SK-N-SH (cell line): ENCODE measurements at regions not wholly inside any gene's neighbourhood (a gene's known extent, or its start where the extent isn't known, plus 50 kb on each side); places are given as distances from the start of the nearest gene placed in this dataset.
A peak's percentile ranks its signal among the peaks of the same experiment; 100 is the strongest.

ENCODE experiments used
- CTCF ChIA-PET: fragments of 300-600, 350-600 bp; formaldehyde crosslinking; extraction: SDS; loops from one replicate; lab custom pipeline; 2021; lab: Yijun Ruan, JAX
- POLR2A ChIA-PET: fragments of 350-600 bp; sonication (Branson Sonifier 250); formaldehyde crosslinking; extraction: SDS; loops from one replicate; lab custom pipeline; 2020; ENCODE audit warnings: antibody characterized with exemption, inconsistent platforms; lab: Yijun Ruan, JAX
- DNase-seq: peaks from one replicate; pipeline ENCODE4 v3.0.0; 2012
- H2AFZ ChIP-seq: fragments of 200-600 bp; sonication (generic); 2 replicates; pipeline ENCODE4 v1.8.1; 2016; ENCODE audit warnings: antibody characterized with exemption, mild to moderate bottlenecking, low read depth
- H3F3A ChIP-seq: fragments of 200-600 bp; sonication (generic); replicated peaks from 2 replicates; pipeline ENCODE3; 2016; ENCODE audit warnings: antibody characterized with exemption, mild to moderate bottlenecking; ENCODE audit not compliant: insufficient read depth
- H3K27ac ChIP-seq, 2 experiments: fragments of 200-500 bp in 1 of 2; fragments of 200-600 bp in 1 of 2; sonication (Bioruptor generic) in 1 of 2; sonication (generic), shearing (Covaris generic) in 1 of 2; 2 replicates each; pipeline versions ENCODE4 v1.5.1 to v1.6.1; 2014 to 2016; ENCODE audit warnings: low read depth in 2 of 2, inconsistent platforms in 1 of 2, low read length in 1 of 2, mild to moderate bottlenecking in 1 of 2, mixed read lengths in 1 of 2
- H3K27me3 ChIP-seq: fragments of 200-600 bp; sonication (generic), shearing (Covaris generic); 2 replicates; pipeline ENCODE4 v1.6.1; 2016; ENCODE audit warnings: mixed run types; ENCODE audit not compliant: insufficient read depth
- H3K36me3 ChIP-seq, 2 experiments: fragments of 200-500 bp in 1 of 2; fragments of 200-600 bp in 1 of 2; sonication (Bioruptor generic) in 1 of 2; sonication (generic) in 1 of 2; replicated peaks in 1 of 2; 2 replicates each; pipeline versions ENCODE3 to v1.5.1; 2014 to 2016; ENCODE audit warnings: low read length in 1 of 2, mild to moderate bottlenecking in 1 of 2; ENCODE audit not compliant: insufficient read depth in 2 of 2, control insufficient read depth in 1 of 2
- H3K4me1 ChIP-seq, 2 experiments: fragments of 200-500 bp in 1 of 2; fragments of 200-600 bp in 1 of 2; sonication (Bioruptor generic) in 1 of 2; sonication (generic), shearing (Covaris generic) in 1 of 2; 2 replicates each; pipeline versions ENCODE4 v1.5.1 to v1.6.1; 2014 to 2016; ENCODE audit warnings: low read depth in 1 of 2, low read length in 1 of 2, mixed run types in 1 of 2; ENCODE audit not compliant: insufficient read depth in 2 of 2, control insufficient read depth in 1 of 2
- H3K4me2 ChIP-seq: fragments of 200-600 bp; sonication (generic), shearing (Covaris generic); 2 replicates; pipeline ENCODE4 v1.6.1; 2017; ENCODE audit warnings: mixed run types
- H3K4me3 ChIP-seq, 2 experiments: fragments of 200-500 bp in 1 of 2; fragments of 200-600 bp in 1 of 2; sonication (Bioruptor generic) in 1 of 2; sonication (generic), shearing (Covaris generic) in 1 of 2; 2 replicates each; pipeline versions ENCODE4 v1.5.1 to v1.8.1; 2014 to 2016; ENCODE audit warnings: low read depth in 2 of 2, inconsistent platforms in 1 of 2, low read length in 1 of 2, mild to moderate bottlenecking in 1 of 2, mixed read lengths in 1 of 2, moderate library complexity in 1 of 2
- H3K79me2 ChIP-seq: fragments of 200-600 bp; sonication (generic); 2 replicates; pipeline ENCODE4 v1.8.1; 2017; ENCODE audit warnings: mild to moderate bottlenecking; ENCODE audit not compliant: insufficient read depth
- H3K9ac ChIP-seq: fragments of 200-600 bp; sonication (generic); 2 replicates; pipeline ENCODE4 v1.6.1; 2017; ENCODE audit warnings: mixed run types
- H3K9me2 ChIP-seq: fragments of 200-600 bp; sonication (generic); 2 replicates; pipeline ENCODE4 v1.6.1; 2017; ENCODE audit warnings: mixed run types
- H3K9me3 ChIP-seq: fragments of 200-600 bp; sonication (generic); 2 replicates; pipeline ENCODE4 v1.6.1; 2017; ENCODE audit warnings: mixed run types, mild to moderate bottlenecking, moderate library complexity
- H4K20me1 ChIP-seq: fragments of 200-600 bp; sonication (generic); 2 replicates; pipeline ENCODE4 v1.6.1; 2017; ENCODE audit warnings: mild to moderate bottlenecking, mixed run types; ENCODE audit not compliant: insufficient read depth
- EZH2phosphoT487 ChIP-seq: fragments of 200-600 bp; sonication (generic); IDR thresholded peaks from 2 replicates; pipeline ENCODE4 v1.6.1; 2017; ENCODE audit warnings: low read depth, mixed run types, mild to moderate bottlenecking, antibody characterized with exemption, moderate library complexity, borderline replicate concordance
- FOSL2 ChIP-seq: IDR thresholded peaks from 2 replicates; pipeline ENCODE4 v1.4.0; 2012; ENCODE audit warnings: low read depth, mild to moderate bottlenecking, moderate library complexity, borderline replicate concordance
- GABPA ChIP-seq: IDR thresholded peaks from 2 replicates; pipeline ENCODE4 v1.4.0; 2012; ENCODE audit warnings: low read depth, mild to moderate bottlenecking
- JUND ChIP-seq: IDR thresholded peaks from 2 replicates; pipeline ENCODE4 v1.4.0; 2012
- MEF2A ChIP-seq: IDR thresholded peaks from 2 replicates; pipeline ENCODE4 v1.4.0; 2012; ENCODE audit warnings: low read depth, borderline replicate concordance
- MXI1 ChIP-seq: IDR thresholded peaks from 2 replicates; pipeline ENCODE4 v1.6.1; 2012; ENCODE audit warnings: mild to moderate bottlenecking, low read depth, low read length, improper control_type of control experiment
- NFIC ChIP-seq: IDR thresholded peaks from 2 replicates; pipeline ENCODE4 v1.4.0; 2012; ENCODE audit warnings: borderline replicate concordance
- NRF1 ChIP-seq: IDR thresholded peaks from 2 replicates; pipeline ENCODE4 v1.6.1; 2012; ENCODE audit warnings: low read depth, mild to moderate bottlenecking, low read length
- RAD21 ChIP-seq: IDR thresholded peaks from 2 replicates; pipeline ENCODE4 v1.6.1; 2012; ENCODE audit warnings: mild to moderate bottlenecking, low read length
- RCOR1 ChIP-seq: fragments of 150-350 bp; IDR thresholded peaks from 2 replicates; pipeline ENCODE4 v1.6.1; 2017; ENCODE audit warnings: antibody characterized with exemption, low read length
- SMC3 ChIP-seq: IDR thresholded peaks from 2 replicates; pipeline ENCODE4 v1.6.1; 2012; ENCODE audit warnings: low read depth, low read length, improper control_type of control experiment
- TAF1 ChIP-seq: IDR thresholded peaks from 2 replicates; pipeline ENCODE4 v1.6.1; 2012; ENCODE audit warnings: low read depth, mild to moderate bottlenecking, low read length, moderate library complexity, borderline replicate concordance
- TCF12 ChIP-seq: IDR thresholded peaks from 2 replicates; pipeline ENCODE4 v1.4.0; 2012
- TEAD4 ChIP-seq: IDR thresholded peaks from 2 replicates; pipeline ENCODE4 v1.4.0; 2012; ENCODE audit warnings: mild to moderate bottlenecking, borderline replicate concordance; ENCODE audit not compliant: insufficient read depth
- WGBS: methylation state at CpG from one replicate; pipeline ENCODE4 v1.1.6; 2017; ENCODE audit warnings: low lambda C conversion rate; 5-methylcytosine and 5-hydroxymethylcytosine counted together
- TF ChIP-seq, protein P1 (sequence below): IDR thresholded peaks from 2 replicates; pipeline ENCODE4 v1.6.1; 2012; ENCODE audit warnings: mild to moderate bottlenecking, low read depth, low read length, moderate library complexity
- TF ChIP-seq, protein P2 (sequence below): IDR thresholded peaks from 2 replicates; pipeline ENCODE4 v1.4.0; 2012; ENCODE audit warnings: low read depth, borderline replicate concordance
- TF ChIP-seq, protein P3 (sequence below): fragments of 200-600 bp; sonication (generic); IDR thresholded peaks from 2 replicates; pipeline ENCODE4 v1.6.1; 2017; ENCODE audit warnings: antibody characterized with exemption, mild to moderate bottlenecking, moderate library complexity

DNA sequence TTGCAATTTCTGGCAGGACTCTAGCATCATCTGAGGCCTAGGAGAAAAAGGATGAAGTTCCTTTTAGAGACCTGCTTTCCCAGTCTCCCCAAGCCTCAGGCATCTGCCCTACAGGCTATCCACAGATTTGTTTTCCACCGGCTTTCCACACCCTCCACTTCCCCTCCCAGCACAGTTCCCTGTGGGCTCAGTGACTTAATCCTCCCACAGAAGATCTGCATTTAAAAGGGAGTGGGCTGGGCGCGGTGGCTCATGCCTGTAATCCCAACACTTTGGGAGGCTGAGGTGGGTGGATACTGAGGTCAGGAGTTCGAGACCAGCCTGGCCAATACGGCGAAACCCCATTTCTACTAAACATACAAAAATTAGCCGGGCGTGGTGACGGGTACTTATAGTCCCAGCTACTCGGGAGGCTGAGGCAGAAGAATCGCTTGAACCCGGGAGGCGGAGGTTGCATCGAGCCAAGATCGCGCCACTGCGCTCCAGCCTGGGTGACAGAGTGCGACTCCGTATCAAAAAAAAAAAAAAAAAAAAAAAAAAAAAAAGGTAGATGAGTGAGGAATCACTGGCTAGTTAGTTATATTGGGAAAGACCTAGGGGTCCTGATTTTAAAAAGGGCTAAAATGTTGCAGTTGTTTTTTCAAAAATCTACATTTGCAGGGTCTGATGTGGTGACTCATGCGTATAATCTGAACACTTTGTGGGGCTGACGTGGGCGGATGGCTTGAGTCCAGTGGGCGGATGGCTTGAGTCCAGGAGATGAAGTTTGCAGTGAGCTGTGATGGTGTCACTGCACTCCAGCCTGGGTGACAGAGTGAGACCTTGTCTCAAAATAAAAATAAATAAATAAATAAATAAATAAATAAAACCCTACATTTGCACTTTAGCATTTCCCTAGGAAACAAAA, 119.5 kb downstream of the BAMBI start:
- Histone ChIP-seq H3K9me3 (no peaks in the 10 kb centered on the region), H3K79me2 (no peaks in the 10 kb centered on the region), H3K27me3 (no peaks in the 10 kb centered on the region), H2AFZ (no peak overlapping the region), H3K36me3 (no peaks in the 10 kb centered on the region), H3K4me1 (peaks cover 4 to 13% of the 10 kb centered on the region in 2 experiments; a peak in 2 of 4 replicates), H3K27ac (no peak overlapping the region), H4K20me1 (no peaks in the 10 kb centered on the region), H3K9me2 (no peaks in the 10 kb centered on the region), H3K4me3 (no peak overlapping the region), H3K9ac (no peak overlapping the region), H3K4me2 (no peak overlapping the region), H3F3A (no peaks in the 10 kb centered on the region)
- no peak for DNase-seq
- no peak for TF ChIP-seq TAF1
- TF ChIP-seq NFIC: peak; percentile 46
- TF ChIP-seq, protein P1, sequence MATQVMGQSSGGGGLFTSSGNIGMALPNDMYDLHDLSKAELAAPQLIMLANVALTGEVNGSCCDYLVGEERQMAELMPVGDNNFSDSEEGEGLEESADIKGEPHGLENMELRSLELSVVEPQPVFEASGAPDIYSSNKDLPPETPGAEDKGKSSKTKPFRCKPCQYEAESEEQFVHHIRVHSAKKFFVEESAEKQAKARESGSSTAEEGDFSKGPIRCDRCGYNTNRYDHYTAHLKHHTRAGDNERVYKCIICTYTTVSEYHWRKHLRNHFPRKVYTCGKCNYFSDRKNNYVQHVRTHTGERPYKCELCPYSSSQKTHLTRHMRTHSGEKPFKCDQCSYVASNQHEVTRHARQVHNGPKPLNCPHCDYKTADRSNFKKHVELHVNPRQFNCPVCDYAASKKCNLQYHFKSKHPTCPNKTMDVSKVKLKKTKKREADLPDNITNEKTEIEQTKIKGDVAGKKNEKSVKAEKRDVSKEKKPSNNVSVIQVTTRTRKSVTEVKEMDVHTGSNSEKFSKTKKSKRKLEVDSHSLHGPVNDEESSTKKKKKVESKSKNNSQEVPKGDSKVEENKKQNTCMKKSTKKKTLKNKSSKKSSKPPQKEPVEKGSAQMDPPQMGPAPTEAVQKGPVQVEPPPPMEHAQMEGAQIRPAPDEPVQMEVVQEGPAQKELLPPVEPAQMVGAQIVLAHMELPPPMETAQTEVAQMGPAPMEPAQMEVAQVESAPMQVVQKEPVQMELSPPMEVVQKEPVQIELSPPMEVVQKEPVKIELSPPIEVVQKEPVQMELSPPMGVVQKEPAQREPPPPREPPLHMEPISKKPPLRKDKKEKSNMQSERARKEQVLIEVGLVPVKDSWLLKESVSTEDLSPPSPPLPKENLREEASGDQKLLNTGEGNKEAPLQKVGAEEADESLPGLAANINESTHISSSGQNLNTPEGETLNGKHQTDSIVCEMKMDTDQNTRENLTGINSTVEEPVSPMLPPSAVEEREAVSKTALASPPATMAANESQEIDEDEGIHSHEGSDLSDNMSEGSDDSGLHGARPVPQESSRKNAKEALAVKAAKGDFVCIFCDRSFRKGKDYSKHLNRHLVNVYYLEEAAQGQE: no peak
- TF ChIP-seq FOSL2: peak; percentile 24; the same call in 1 of the 2 replicates
- TF ChIP-seq GABPA: no peak
- TF ChIP-seq SMC3: no peak
- TF ChIP-seq MEF2A: no peak
- 85% methylated on average over 23 of the region's 23 CpGs for WGBS
- CTCF ChIA-PET: interaction anchor here (0.7 kb wide), 1 partner anchor 133 kb away, joined by 4 read pairs; no protein-coding TSS in a partner anchor
- POLR2A ChIA-PET: no interaction called here

DNA sequence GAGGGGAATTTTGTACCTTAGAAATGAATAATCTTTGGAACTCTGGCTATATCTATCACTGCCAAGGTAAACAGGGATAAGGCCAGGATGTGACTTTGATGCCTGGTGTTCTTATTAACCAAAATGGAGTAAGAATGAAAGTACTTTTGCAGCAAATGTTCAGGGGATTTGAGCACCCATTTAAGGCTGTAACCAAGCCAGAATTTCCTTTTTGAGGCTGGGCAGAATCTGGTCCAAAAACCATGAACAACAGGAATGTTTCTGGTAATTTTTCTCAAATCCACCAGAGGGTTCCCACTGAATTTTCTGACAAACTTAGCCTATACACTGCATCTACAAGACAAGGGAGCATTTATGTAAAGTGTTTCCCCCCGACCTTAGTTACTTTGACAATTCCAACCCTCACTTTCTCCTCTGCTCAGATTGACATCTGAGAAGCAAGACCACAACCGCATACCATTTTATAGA, 120.6 kb downstream of the BAMBI start:
- 43% methylated on average over 2 of the region's 2 CpGs for WGBS
- ChIA-PET CTCF (interaction anchor here (0.7 to 1.1 kb wide), 2 partner anchors 9 to 134 kb away, joined by 4 read pairs; no protein-coding TSS in a partner anchor), POLR2A (no interaction called here)

More for the DNA sequence above, 120.6 kb downstream of the BAMBI start:
- no peak for TF ChIP-seq RCOR1
- no peak for TF ChIP-seq MXI1
- TF ChIP-seq EZH2phosphoT487: no peak
- TF ChIP-seq TCF12: no peak
- TF ChIP-seq, protein P2, sequence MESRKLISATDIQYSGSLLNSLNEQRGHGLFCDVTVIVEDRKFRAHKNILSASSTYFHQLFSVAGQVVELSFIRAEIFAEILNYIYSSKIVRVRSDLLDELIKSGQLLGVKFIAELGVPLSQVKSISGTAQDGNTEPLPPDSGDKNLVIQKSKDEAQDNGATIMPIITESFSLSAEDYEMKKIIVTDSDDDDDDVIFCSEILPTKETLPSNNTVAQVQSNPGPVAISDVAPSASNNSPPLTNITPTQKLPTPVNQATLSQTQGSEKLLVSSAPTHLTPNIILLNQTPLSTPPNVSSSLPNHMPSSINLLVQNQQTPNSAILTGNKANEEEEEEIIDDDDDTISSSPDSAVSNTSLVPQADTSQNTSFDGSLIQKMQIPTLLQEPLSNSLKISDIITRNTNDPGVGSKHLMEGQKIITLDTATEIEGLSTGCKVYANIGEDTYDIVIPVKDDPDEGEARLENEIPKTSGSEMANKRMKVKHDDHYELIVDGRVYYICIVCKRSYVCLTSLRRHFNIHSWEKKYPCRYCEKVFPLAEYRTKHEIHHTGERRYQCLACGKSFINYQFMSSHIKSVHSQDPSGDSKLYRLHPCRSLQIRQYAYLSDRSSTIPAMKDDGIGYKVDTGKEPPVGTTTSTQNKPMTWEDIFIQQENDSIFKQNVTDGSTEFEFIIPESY: no peak
- TF ChIP-seq, protein P3, sequence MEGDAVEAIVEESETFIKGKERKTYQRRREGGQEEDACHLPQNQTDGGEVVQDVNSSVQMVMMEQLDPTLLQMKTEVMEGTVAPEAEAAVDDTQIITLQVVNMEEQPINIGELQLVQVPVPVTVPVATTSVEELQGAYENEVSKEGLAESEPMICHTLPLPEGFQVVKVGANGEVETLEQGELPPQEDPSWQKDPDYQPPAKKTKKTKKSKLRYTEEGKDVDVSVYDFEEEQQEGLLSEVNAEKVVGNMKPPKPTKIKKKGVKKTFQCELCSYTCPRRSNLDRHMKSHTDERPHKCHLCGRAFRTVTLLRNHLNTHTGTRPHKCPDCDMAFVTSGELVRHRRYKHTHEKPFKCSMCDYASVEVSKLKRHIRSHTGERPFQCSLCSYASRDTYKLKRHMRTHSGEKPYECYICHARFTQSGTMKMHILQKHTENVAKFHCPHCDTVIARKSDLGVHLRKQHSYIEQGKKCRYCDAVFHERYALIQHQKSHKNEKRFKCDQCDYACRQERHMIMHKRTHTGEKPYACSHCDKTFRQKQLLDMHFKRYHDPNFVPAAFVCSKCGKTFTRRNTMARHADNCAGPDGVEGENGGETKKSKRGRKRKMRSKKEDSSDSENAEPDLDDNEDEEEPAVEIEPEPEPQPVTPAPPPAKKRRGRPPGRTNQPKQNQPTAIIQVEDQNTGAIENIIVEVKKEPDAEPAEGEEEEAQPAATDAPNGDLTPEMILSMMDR: peak; percentile 33; the same call in 1 of the 2 replicates
- TF ChIP-seq FOSL2: no peak
- TF ChIP-seq TEAD4: no peak
- TF ChIP-seq JUND: no peak
- no peak for TF ChIP-seq NRF1
- no peak for TF ChIP-seq MEF2A
- TF ChIP-seq RAD21: peak; percentile 13; the same call in 1 of the 2 replicates
- TF ChIP-seq, all 33 proteins: peak for 2
- H4K20me1 ChIP-seq: no peaks in the 10 kb centered on the region
- H3F3A ChIP-seq: no peaks in the 10 kb centered on the region
- H3K4me2 ChIP-seq: no peak overlapping the region
- no peaks in the 10 kb centered on the region for H3K9me3 ChIP-seq
- H3K4me3 ChIP-seq: 0 out of 4 replicates have a peak overlapping the region, but pooled peaks of 1 of the 2 experiments have one; percentile 17
- no peak overlapping the region for H3K27ac ChIP-seq
- no peaks in the 10 kb centered on the region for H3K36me3 ChIP-seq
- no peaks in the 10 kb centered on the region for H3K79me2 ChIP-seq
- no peak overlapping the region for H2AFZ ChIP-seq
- no peaks in the 10 kb centered on the region for H3K9me2 ChIP-seq
- H3K27me3 ChIP-seq: no peaks in the 10 kb centered on the region
- peaks cover 4 to 13% of the 10 kb centered on the region in 2 experiments; a peak in 2 of 4 replicates for H3K4me1 ChIP-seq
- DNase-seq: no peak
- no peak overlapping the region for H3K9ac ChIP-seq
